GM12865 (cell line): ENCODE measurements at regions not wholly inside any gene's neighbourhood (a gene's known extent, or its start where the extent isn't known, plus 50 kb on each side); places are given as distances from the start of the nearest gene placed in this dataset.

Experiments used
- DNase-seq: peaks from one replicate; pipeline ENCODE4 v3.0.0; 2010; ENCODE audit warnings: low read depth
- H3K4me3 ChIP-seq: 2 replicates; pipeline ENCODE4 v1.5.1; 2011; ENCODE audit warnings: mild to moderate bottlenecking, low read depth, low read length, control low read depth
- TF ChIP-seq, protein P1 (sequence below): IDR thresholded peaks from 2 replicates; pipeline ENCODE4 v1.5.1; 2011; ENCODE audit warnings: low read length, control low read depth, low read depth, inconsistent platforms; ENCODE audit not compliant: insufficient read depth; ENCODE audit errors: missing control alignments

DNA sequence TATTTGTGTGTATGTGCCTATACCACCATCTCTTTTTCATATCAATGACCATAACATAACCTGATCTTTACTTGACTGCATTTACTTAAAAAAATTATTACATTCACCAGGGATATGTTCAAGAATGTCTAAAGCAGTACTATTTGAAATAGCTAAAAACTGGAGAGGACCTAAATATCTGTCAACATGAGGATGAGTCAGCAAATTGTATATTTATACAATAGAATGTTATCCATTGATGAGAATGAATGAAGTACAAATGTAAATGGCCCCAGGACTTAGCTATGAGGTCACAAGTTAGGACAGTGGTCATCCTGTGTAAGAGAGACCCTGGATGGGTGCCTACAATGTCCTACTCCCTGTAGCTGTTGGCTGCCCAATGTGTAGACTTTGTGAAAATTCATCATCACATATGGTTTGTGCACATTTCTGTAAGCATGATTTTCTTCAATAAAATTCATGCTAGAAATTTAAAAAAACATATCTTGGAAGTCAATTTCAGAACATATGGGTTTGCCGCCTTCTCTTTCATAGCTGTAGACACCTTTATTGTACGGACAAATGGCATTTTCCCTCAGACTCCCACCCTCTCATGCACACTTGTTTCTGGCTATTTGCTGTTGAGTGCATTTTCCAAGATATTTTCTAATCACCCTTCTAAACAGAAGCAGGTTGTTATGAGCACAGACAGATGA lies 202.4 kb downstream of the CDH26 start:
- TF ChIP-seq, protein P1, sequence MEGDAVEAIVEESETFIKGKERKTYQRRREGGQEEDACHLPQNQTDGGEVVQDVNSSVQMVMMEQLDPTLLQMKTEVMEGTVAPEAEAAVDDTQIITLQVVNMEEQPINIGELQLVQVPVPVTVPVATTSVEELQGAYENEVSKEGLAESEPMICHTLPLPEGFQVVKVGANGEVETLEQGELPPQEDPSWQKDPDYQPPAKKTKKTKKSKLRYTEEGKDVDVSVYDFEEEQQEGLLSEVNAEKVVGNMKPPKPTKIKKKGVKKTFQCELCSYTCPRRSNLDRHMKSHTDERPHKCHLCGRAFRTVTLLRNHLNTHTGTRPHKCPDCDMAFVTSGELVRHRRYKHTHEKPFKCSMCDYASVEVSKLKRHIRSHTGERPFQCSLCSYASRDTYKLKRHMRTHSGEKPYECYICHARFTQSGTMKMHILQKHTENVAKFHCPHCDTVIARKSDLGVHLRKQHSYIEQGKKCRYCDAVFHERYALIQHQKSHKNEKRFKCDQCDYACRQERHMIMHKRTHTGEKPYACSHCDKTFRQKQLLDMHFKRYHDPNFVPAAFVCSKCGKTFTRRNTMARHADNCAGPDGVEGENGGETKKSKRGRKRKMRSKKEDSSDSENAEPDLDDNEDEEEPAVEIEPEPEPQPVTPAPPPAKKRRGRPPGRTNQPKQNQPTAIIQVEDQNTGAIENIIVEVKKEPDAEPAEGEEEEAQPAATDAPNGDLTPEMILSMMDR = no peak
- no peak overlapping the region for H3K4me3 ChIP-seq
- no peak for DNase-seq

DNA sequence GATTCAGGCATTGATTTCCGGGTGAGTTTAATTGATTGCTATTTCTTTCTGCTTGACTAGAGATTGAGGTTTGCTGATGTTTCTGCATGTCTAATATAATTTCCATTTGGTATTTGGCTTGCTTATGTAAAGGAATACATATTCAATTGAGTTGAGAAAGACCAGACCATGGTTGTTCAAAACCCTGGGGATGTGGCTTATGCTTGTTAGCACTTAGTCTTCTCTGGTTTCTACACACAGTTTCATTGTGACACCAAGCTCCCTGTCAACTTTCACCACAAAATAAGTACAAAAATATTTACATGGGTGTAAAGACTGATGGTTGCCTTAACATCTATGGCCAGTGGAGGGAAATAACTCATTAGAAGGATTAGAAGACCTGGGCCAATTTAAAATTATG lies 209.6 kb downstream of the CDH26 start:
- TF ChIP-seq, protein P1 = no peak
- DNase-seq = no peak
- H3K4me3 ChIP-seq = no peak overlapping the region

DNA sequence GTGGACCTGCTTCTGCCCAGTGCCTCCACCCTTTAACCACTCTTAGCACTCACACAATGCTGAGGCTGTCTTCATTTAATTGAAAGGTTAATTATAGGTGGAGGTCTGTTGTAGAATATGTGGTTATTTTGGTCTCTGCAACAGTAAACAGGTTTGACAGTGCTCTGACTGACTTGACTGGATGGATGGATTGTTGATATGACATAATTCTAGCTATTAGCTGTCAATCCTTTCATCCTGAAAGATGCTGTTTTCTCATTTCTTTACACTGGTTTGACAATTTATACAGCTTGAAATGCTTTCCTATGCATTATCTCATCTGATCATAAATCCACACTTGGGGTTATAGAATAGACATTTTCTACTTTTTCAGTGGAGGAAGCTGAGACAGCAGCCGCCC lies 210.7 kb downstream of the CDH26 start:
- no peak for DNase-seq
- no peak overlapping the region for H3K4me3 ChIP-seq
- TF ChIP-seq, protein P1 = no peak

DNA sequence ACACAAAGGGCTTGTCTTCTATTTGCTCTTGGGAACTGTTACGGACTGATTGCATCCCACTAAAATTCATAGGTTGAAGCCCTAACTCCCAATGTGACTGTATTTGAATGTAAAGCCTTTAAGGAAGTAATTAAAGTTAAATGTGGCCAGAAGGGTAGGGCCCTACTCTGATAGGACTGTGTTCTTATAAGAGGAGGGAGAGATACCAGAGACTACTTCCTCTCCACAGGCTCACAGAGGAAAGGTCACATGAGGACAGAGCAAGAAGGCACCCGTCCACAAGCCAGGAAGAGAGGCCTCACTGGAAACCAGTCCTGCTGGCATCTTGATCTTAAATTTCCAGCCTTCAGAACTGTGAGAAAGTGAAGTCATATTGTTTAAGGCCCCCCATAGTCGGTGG lies 211.9 kb downstream of the CDH26 start:
- H3K4me3 ChIP-seq = no peak overlapping the region
- DNase-seq = no peak
- TF ChIP-seq, protein P1 = no peak

DNA sequence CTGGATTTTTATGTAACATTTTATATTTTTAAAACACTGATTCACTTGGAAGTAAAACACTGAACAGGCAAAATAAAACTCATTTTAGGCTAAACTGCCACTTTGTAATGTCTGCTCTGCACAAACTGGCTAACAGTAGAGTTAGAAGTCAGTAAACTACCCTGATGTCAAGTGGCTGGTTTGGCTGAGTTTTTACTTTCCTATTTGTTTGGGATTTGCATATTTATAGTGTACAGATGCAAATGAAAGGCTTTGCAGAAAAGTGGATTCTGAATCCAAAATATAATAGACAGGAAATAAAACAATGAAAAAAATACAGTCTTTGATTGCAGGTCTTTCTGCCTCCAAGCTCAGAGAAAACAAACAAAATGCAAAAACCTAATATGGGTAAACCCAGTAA lies 213.1 kb downstream of the CDH26 start:
- H3K4me3 ChIP-seq = no peak overlapping the region
- TF ChIP-seq, protein P1 = no peak
- DNase-seq = no peak

DNA sequence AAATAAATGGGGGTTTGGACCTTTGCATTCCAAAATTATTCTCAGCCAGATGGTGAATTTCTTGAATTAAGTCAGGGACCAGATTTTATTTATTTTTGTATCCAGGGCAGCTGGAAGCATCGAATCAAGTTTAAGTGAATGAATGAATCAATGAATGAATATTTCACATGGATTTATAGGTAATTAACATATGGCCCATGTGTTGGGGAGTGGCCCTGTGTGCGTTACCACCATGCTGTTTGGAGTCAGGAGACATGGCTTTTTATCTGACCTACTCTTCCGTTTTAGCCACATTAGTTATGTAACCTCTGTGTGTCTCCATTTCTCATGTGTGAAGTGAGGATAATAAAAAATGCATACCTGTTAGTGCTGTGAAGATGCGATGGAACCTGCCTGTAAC lies 213.5 kb downstream of the CDH26 start:
- no peak for DNase-seq
- TF ChIP-seq, protein P1 = no peak

More for the DNA sequence above, 213.5 kb downstream of the CDH26 start:
- H3K4me3 ChIP-seq = no peak overlapping the region
